Gastrocnemius medialis (tissue), 4 donors: ENCODE measurements at regions not wholly inside any gene's neighbourhood (a gene's known extent, or its start where the extent isn't known, plus 50 kb on each side); places are given as distances from the start of the nearest gene placed in this dataset.

Experiments
- CTCF ChIP-seq, 5 experiments: fragments of 450-650 bp in 3 of 5; fragments of 200-600 bp in 2 of 5; sonication (generic) in 2 of 5; IDR thresholded peaks in 4 of 5; conservative IDR thresholded peaks in 1 of 5; 1 replicate in 4 of 5; 2 replicates in 1 of 5; pipeline ENCODE4 v1.5.1; 2016 to 2019; ENCODE audit warnings: antibody characterized with exemption in 5 of 5, mild to moderate bottlenecking in 3 of 5, moderate library complexity in 3 of 5
- POLR2A ChIP-seq, 2 donors: fragments of 450-650 bp; IDR thresholded peaks; one replicate each; pipeline ENCODE4 v1.6.1; 2017; ENCODE audit warnings: antibody characterized with exemption in 2 of 2, mild to moderate bottlenecking in 2 of 2, moderate library complexity in 2 of 2

- TF ChIP-seq POLR2A (IDR thresholded peaks at IDR 0.05) (no peak), CTCF (IDR thresholded peaks at IDR 0.05 in 4 of 5, conservative IDR thresholded peaks at IDR 0.05 in 1 of 5) (no peak)
Observed at GRCh38 chr2:236760246-236760645, 190.6 kb downstream of the ACKR3 start.
